ENCODE measurements at regions not wholly inside any gene's neighbourhood (a gene's known extent, or its start where the extent isn't known, plus 50 kb on each side); places are given as distances from the start of the nearest gene placed in this dataset.

DNA sequence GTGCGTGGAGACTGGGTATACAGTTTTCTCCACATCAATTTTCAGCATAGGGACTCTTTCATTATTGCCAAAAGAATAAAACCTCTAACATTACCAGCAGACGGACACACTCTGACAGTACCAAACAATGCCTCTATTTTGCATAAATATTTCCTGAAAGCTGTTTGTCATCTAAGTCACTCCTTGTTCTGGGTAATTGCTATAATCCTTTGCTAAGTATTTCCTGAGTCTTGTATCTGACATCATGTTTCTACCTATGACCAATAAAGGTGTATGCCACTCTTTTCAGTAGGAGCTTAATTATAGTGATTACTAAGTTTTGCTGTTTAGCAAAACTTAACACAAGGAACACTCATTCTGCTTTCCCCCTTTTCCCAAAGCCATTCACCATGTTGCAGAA lies 886.5 kb downstream of the SLITRK6 start (continued):
- TF ChIP-seq, protein P1, sequence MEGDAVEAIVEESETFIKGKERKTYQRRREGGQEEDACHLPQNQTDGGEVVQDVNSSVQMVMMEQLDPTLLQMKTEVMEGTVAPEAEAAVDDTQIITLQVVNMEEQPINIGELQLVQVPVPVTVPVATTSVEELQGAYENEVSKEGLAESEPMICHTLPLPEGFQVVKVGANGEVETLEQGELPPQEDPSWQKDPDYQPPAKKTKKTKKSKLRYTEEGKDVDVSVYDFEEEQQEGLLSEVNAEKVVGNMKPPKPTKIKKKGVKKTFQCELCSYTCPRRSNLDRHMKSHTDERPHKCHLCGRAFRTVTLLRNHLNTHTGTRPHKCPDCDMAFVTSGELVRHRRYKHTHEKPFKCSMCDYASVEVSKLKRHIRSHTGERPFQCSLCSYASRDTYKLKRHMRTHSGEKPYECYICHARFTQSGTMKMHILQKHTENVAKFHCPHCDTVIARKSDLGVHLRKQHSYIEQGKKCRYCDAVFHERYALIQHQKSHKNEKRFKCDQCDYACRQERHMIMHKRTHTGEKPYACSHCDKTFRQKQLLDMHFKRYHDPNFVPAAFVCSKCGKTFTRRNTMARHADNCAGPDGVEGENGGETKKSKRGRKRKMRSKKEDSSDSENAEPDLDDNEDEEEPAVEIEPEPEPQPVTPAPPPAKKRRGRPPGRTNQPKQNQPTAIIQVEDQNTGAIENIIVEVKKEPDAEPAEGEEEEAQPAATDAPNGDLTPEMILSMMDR (IDR thresholded peaks at IDR 0.05 in 2 of 3, conservative IDR thresholded peaks at IDR 0.05 in 1 of 3; ENCODE audit: borderline replicate concordance in 1 of 3, insufficient read depth in 1 of 3, low read depth in 2 of 3, low read length in 2 of 3), result no peak
- TF ChIP-seq ZNF274 (IDR thresholded peaks at IDR 0.05; ENCODE audit: low read depth, low read length) (no peak), EZH2 (IDR thresholded peaks at IDR 0.05) (no peak), SP1 (IDR thresholded peaks at IDR 0.05; ENCODE audit: low read depth) (no peak), FOSL1 (IDR thresholded peaks at IDR 0.05; ENCODE audit: low read depth) (no peak)
- TF ChIP-seq, protein P2, sequence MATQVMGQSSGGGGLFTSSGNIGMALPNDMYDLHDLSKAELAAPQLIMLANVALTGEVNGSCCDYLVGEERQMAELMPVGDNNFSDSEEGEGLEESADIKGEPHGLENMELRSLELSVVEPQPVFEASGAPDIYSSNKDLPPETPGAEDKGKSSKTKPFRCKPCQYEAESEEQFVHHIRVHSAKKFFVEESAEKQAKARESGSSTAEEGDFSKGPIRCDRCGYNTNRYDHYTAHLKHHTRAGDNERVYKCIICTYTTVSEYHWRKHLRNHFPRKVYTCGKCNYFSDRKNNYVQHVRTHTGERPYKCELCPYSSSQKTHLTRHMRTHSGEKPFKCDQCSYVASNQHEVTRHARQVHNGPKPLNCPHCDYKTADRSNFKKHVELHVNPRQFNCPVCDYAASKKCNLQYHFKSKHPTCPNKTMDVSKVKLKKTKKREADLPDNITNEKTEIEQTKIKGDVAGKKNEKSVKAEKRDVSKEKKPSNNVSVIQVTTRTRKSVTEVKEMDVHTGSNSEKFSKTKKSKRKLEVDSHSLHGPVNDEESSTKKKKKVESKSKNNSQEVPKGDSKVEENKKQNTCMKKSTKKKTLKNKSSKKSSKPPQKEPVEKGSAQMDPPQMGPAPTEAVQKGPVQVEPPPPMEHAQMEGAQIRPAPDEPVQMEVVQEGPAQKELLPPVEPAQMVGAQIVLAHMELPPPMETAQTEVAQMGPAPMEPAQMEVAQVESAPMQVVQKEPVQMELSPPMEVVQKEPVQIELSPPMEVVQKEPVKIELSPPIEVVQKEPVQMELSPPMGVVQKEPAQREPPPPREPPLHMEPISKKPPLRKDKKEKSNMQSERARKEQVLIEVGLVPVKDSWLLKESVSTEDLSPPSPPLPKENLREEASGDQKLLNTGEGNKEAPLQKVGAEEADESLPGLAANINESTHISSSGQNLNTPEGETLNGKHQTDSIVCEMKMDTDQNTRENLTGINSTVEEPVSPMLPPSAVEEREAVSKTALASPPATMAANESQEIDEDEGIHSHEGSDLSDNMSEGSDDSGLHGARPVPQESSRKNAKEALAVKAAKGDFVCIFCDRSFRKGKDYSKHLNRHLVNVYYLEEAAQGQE (IDR thresholded peaks at IDR 0.05; ENCODE audit: low read depth), result no peak

DNA sequence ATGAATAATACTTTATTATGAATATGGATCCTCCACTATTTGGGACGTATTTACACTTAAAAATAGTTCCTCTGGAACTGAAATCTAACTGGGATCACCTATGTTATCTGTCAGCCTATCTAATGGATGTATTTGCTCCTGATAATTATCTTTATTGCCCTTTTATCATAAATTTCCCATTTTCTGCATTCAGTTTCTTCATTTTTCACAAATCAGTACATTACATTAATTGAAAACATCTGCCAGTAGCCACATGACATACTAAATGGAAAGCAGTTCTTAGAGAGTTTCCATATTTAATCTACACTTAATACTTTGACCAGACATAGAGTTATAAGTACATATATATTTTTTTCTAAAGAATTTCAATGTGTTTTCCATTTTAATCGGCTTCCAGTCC lies 888.8 kb downstream of the SLITRK6 start:
- ATAC-seq (no peak), DNase-seq (ENCODE audit: low read depth, low spot score) (no peak)
- H3K9ac ChIP-seq (ENCODE audit: low read length), result no peak overlapping the region
- no peaks in the 10 kb centered on the region for H3K36me3 ChIP-seq (ENCODE audit: control insufficient read depth in 1 of 2, insufficient read depth in 2 of 2, low read length in 2 of 2)
- no peak overlapping the region for H2AFZ ChIP-seq (ENCODE audit: low read depth, low read length, poor library complexity, severe bottlenecking)
- H3K4me1 ChIP-seq (ENCODE audit: control insufficient read depth in 1 of 2, insufficient read depth in 2 of 2, low read length in 2 of 2), result no peaks in the 10 kb centered on the region
- H3K27me3 ChIP-seq (ENCODE audit: insufficient read depth, low read length), result no peaks in the 10 kb centered on the region
- H4K20me1 ChIP-seq (ENCODE audit: insufficient read depth), result no peaks in the 10 kb centered on the region
- no peak overlapping the region for H3K4me2 ChIP-seq (ENCODE audit: low read length)
- ChIA-PET RAD21 (ENCODE audit: low non-redundant PET in 1 of 2, low total read pairs in 2 of 2, uncharacterized antibody in 2 of 2, unreplicated experiment in 2 of 2) (no interaction called here), POLR2A (no interaction called here), CTCF (no interaction called here)
- BruUV-seq (replicated peaks), result no TSS peak
- H3K27ac ChIP-seq (ENCODE audit: low read depth, low read length), result no peak overlapping the region
- H3K9me2 ChIP-seq (ENCODE audit: insufficient read depth), result no peaks in the 10 kb centered on the region
- no peak overlapping the region for H3K4me3 ChIP-seq (replicated peaks in 1 of 2; ENCODE audit: low read depth in 1 of 2, low read length in 2 of 2)
- no peaks in the 10 kb centered on the region for H3K79me2 ChIP-seq (ENCODE audit: insufficient read depth, low read length)
- H3K9me3 ChIP-seq (ENCODE audit: control insufficient read depth in 1 of 2, insufficient read depth in 1 of 2, low read depth in 1 of 2, low read length in 2 of 2), result no peaks in the 10 kb centered on the region; a peak in 1 of 4 replicates
- intact Hi-C loops (cut with micrococcal nuclease), result no loop called here
- no peak for TF ChIP-seq YY1 (IDR thresholded peaks at IDR 0.05; ENCODE audit: extremely low read depth, insufficient replicate concordance, low read depth, low read length)
- no peak for TF ChIP-seq RAD21 (IDR thresholded peaks at IDR 0.05; ENCODE audit: low read depth)
- no peak for TF ChIP-seq TCF7L2 (IDR thresholded peaks at IDR 0.05; ENCODE audit: borderline replicate concordance, extremely low read depth, insufficient read depth, insufficient read length)
- TF ChIP-seq JUND (IDR thresholded peaks at IDR 0.05), result no peak
- TF ChIP-seq ELF1 (IDR thresholded peaks at IDR 0.05; ENCODE audit: borderline replicate concordance, low read depth), result no peak
- no peak for TF ChIP-seq POLR2AphosphoS5 (IDR thresholded peaks at IDR 0.05; ENCODE audit: low read depth, low read length)
- no peak for TF ChIP-seq EZH2phosphoT487 (IDR thresholded peaks at IDR 0.05; ENCODE audit: borderline replicate concordance)
- no peak for TF ChIP-seq SRF (IDR thresholded peaks at IDR 0.05; ENCODE audit: low read depth)
- TF ChIP-seq SP1 (IDR thresholded peaks at IDR 0.05; ENCODE audit: low read depth), result no peak
- TF ChIP-seq POLR2A (IDR thresholded peaks at IDR 0.05; ENCODE audit: borderline replicate concordance, extremely low read depth, insufficient read depth, insufficient read length), result no peak
- TF ChIP-seq, protein P1 (IDR thresholded peaks at IDR 0.05 in 2 of 3, conservative IDR thresholded peaks at IDR 0.05 in 1 of 3; ENCODE audit: borderline replicate concordance in 1 of 3, insufficient read depth in 1 of 3, low read depth in 2 of 3, low read length in 2 of 3), result no peak

Measured in HCT116 (cell line).